Activated naive CD4-positive, alpha-beta T cell treated with anti-CD3 and anti-CD28 coated beads, Interleukin-2, amount 50 U/mL, for 72 hours (primary cell): ENCODE measurements at regions not wholly inside any gene's neighbourhood (a gene's known extent, or its start where the extent isn't known, plus 50 kb on each side); places are given as distances from the start of the nearest gene placed in this dataset.
A peak's percentile ranks its signal among the peaks of the same experiment; 100 is the strongest.

Source experiments
- ATAC-seq, 2 donors: fragments of 150-1000 bp; cut with Tn5 transposase; 2 replicates each; pipeline ENCODE4 v1.10.0; 2021; ENCODE audit warnings: mild to moderate bottlenecking in 2 of 2, moderate library complexity in 2 of 2
- DNase-seq, 2 donors: peaks; one replicate each; pipeline ENCODE4 v3.0.0; 2021 to 2022; ENCODE audit warnings: low spot score in 2 of 2
- H3K27ac Mint-ChIP-seq, 2 donors: one replicate each; pipeline ENCODE4 v1.8.0; 2022; ENCODE audit warnings: mild to moderate bottlenecking in 2 of 2, mixed read lengths in 2 of 2
- H3K36me3 Mint-ChIP-seq, 2 donors: one replicate each; pipeline ENCODE4 v1.8.0; 2022; ENCODE audit warnings: mixed read lengths in 2 of 2
- H3K9me3 Mint-ChIP-seq, 2 donors: one replicate each; pipeline ENCODE4 v1.8.0; 2022; ENCODE audit warnings: mixed read lengths in 2 of 2

DNA sequence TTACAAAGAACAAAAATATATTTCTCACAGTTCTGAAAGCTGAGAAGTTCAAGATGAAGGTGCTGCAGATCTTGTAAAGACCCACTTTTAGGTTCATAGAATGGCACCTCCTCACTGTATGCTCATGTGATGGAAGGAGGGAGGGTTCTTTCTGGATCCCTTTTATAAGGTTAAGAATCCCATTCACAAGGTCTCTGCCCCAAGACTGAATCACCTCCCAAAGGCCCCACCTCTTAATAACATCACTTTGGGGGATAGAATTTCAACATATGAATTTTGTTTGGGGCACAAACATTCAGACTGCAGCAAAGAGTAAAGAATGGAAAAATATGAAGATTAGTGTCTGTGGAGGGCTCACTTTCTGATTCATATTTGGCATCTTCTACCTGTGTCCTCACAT lies 77.1 kb upstream of the PRR16 start:
- Mint-ChIP-seq H3K36me3 (no peaks in the 10 kb centered on the region), H3K27ac (no peak overlapping the region), H3K9me3 (peaks cover 7 to 9% of the 10 kb centered on the region in 2 donors)
- no peak for ATAC-seq
- DNase-seq = no peak

DNA sequence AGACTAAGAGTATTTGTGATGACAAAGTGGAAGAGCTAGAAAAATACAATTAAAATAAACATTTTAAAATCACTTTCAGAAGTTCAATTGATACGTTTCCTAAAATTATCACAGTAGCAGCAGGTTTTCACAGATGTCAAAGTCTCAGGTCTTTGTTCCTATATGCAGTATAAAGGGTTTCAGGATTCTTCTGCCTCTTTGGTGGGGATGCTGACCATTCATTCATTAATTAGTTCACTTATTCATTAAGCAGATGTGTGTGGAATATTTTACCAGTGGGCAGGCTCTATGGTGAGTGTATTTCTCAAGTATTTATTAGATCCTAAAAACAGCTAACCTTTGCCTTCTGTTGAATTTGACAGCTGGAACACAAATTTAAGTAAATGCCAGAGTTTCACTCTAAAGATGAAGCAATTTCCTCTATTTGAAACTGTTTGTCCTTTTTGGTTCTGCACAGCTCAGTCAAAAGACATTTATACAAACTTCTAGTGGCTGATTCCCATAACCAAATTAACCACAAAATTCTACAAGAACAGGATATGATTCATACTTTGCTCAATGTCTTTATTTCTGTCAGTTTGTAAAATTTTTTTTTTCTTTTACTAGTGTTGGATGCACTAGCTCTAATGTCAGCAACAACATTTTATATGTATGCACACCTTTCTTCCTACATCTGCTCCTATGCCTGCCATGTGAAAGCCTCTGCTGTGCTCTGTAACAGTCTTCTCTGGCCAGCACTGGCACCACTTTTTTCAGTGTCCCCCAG lies 75.9 kb upstream of the PRR16 start:
- DNase-seq (no peak), ATAC-seq (peak in 1 of 2 donors; percentile 66)
- H3K27ac Mint-ChIP-seq = no peak overlapping the region
- H3K9me3 Mint-ChIP-seq = peaks cover 7 to 9% of the 10 kb centered on the region in 2 donors
- no peaks in the 10 kb centered on the region for H3K36me3 Mint-ChIP-seq

- peaks cover 8 to 9% of the 10 kb centered on the region in 2 donors for H3K9me3 Mint-ChIP-seq
- H3K27ac Mint-ChIP-seq = no peak overlapping the region
- DNase-seq (no peak), ATAC-seq (no peak)
- no peaks in the 10 kb centered on the region for H3K36me3 Mint-ChIP-seq
Measured at GRCh38 chr5:120394259-120394658, 69.8 kb upstream of the PRR16 start.

GRCh38 chr5:120396186-120396585 lies 67.9 kb upstream of the PRR16 start:
- no peak for ATAC-seq
- H3K36me3 Mint-ChIP-seq = no peaks in the 10 kb centered on the region
- H3K27ac Mint-ChIP-seq = no peak overlapping the region
- peaks cover 13 to 15% of the 10 kb centered on the region in 2 donors for H3K9me3 Mint-ChIP-seq
- no peak for DNase-seq

DNA sequence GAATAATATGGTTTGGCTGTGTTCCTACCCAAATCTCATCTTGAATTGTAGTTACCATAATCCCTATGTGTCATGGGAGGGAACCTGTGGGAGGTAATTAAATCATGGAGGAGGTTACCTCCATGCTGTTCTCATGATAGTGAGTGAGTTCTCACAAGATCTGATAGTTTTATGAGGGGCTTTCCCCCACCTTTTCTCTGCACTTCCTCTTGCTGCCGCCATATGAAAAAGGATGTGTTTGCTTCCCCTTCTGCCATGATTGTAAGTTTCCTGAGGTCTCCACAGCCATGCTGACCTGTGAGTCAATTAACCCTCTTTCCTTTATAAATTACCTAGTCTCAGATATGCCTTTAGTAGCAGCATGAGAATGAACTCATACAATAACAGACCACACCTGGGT lies 63.7 kb upstream of the PRR16 start:
- ATAC-seq (no peak), DNase-seq (no peak)
- Mint-ChIP-seq H3K27ac (no peak overlapping the region), H3K36me3 (no peaks in the 10 kb centered on the region), H3K9me3 (peaks cover 9 to 12% of the 10 kb centered on the region in 2 donors)

DNA sequence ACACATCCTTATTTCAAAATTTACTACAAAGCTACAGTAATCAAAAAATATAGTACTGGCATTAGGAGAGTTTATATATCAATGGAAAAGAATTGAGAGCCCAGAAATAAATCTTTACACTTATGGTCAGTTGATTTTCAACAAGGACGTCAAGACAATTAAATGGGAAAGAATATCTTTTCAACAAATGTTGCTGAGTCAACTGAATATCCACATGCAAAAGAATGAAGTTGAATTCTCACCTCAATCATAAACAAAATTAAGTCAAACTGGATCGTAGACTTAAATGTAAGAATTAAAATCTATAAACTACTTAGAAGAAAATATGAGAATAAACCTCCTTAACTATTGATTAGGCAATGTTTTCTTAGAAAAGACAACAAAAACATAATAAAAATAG lies 61.5 kb upstream of the PRR16 start:
- ATAC-seq (no peak), DNase-seq (no peak)
- H3K36me3 Mint-ChIP-seq = no peaks in the 10 kb centered on the region
- H3K9me3 Mint-ChIP-seq = peaks cover 11 to 15% of the 10 kb centered on the region in 2 donors
- H3K27ac Mint-ChIP-seq = no peak overlapping the region

- H3K36me3 Mint-ChIP-seq = no peaks in the 10 kb centered on the region
- DNase-seq (no peak), ATAC-seq (no peak)
- H3K9me3 Mint-ChIP-seq = peaks cover 10 to 13% of the 10 kb centered on the region in 2 donors
- H3K27ac Mint-ChIP-seq = no peak overlapping the region
Measured at GRCh38 chr5:120405286-120405864, 58.7 kb upstream of the PRR16 start.

DNA sequence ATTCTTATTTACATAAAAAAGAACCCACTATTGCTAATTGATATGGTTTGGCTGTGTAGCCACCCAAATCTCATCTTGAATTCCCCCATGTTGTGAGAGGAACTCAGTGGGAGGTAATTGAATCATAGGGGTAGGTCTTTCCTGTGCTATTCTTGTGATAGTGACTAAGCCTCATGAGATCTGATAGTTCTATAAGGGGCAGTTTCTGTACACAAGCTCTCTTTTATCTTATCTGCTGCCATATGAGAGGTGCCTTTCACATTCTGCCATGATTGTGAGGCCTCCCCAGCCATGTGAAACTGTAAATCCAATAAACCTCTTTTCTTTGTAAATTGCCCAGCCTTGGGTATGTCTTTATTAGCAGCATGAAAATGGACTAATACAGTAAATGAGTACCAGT lies 58.2 kb upstream of the PRR16 start:
- Mint-ChIP-seq H3K36me3 (no peaks in the 10 kb centered on the region), H3K9me3 (peaks cover 7 to 15% of the 10 kb centered on the region in 2 donors), H3K27ac (no peak overlapping the region)
- DNase-seq (no peak), ATAC-seq (no peak)

DNA sequence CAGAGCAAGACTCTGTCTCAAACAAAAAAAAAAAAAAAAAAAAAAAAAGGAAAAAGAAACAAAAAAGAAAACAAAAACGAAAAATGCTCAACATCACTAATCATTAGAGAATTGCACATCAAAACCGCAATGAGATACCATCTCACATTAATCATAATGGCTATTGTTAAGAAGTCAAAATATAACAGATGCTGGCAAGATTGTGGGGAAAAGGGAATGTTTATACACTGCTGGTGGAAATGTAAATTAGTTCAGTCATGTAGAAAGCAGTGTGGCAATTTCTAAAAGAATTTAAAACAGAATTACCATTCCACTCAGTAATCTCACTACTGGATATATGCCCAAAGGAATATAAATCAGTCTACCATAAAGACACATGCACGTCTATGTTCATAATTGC lies 50.4 kb upstream of the PRR16 start:
- H3K36me3 Mint-ChIP-seq = no peaks in the 10 kb centered on the region
- H3K9me3 Mint-ChIP-seq = peaks cover 0 to 11% of the 10 kb centered on the region in 2 donors
- ATAC-seq = no peak

More for the DNA sequence above, 50.4 kb upstream of the PRR16 start:
- no peak overlapping the region for H3K27ac Mint-ChIP-seq
- no peak for DNase-seq
